GM21360 (cell line): ENCODE measurements at regions not wholly inside any gene's neighbourhood (a gene's known extent, or its start where the extent isn't known, plus 50 kb on each side); places are given as distances from the start of the nearest gene placed in this dataset.
A peak's percentile ranks its signal among the peaks of the same experiment; 100 is the strongest.

ENCODE experiments used
- ATAC-seq: cut with Tn5 transposase; IDR thresholded peaks from one replicate; pipeline ENCODE4 v1.9.1; 2021; ENCODE audit warnings: mild to moderate bottlenecking, moderate library complexity; ENCODE audit not compliant: unreplicated experiment

DNA sequence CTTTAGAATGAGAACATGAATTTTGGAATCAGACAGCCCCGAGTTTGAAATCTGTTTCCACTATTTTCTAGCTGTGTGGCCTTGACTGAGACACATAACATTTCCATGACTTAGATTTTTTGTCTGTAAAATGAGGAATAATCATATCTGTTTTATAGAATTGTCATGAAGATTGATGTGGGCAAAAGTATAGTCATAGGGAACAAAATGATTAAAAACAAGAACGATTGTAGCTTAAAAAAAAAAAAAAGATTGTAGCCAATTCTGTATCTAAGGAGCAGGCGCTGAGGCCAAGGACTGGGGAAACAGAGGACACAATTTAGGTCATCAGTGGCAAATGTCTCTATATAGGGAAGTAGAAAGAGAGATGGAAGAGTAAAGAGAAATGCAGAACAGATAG lies 201.6 kb upstream of the C1QTNF7 start:
- no peak for ATAC-seq

DNA sequence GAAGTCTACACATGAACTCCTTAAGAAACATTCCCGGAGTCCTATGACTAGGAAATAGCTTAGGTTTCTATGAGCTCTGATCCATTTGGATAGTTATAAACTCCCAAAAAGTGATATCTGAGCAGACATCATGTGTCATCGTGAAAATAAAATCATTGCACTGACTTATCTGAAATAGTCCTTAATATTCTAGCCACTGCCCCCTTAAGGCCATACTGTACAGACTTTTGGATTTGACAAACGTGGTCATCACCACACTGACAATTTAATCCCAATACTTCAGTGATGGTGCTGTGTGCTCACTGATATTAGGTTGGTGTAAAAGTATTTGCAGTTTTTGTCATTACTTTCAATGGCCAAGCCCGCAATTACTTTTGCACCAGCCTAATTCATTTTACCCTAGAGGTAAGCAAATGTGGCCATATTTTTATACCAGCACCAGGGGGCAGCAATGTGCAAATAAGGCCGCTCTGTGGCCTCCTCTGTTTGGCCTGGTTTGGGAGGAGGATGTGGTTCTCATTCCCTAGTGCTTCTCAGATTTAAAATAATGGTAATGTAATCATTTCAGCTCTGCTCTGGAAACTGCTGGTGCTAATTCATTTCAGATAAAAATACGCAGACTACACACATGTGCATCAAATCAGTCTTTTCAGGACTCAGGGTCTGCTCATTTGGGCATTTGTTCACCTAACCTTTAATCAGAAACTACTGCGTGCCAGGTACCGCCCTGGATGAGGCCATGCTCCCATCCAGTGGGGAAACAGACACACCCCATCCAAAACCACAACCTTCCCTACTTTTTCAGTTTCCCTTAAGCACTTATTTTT lies 196.4 kb upstream of the C1QTNF7 start:
- ATAC-seq = peak; percentile 82

DNA sequence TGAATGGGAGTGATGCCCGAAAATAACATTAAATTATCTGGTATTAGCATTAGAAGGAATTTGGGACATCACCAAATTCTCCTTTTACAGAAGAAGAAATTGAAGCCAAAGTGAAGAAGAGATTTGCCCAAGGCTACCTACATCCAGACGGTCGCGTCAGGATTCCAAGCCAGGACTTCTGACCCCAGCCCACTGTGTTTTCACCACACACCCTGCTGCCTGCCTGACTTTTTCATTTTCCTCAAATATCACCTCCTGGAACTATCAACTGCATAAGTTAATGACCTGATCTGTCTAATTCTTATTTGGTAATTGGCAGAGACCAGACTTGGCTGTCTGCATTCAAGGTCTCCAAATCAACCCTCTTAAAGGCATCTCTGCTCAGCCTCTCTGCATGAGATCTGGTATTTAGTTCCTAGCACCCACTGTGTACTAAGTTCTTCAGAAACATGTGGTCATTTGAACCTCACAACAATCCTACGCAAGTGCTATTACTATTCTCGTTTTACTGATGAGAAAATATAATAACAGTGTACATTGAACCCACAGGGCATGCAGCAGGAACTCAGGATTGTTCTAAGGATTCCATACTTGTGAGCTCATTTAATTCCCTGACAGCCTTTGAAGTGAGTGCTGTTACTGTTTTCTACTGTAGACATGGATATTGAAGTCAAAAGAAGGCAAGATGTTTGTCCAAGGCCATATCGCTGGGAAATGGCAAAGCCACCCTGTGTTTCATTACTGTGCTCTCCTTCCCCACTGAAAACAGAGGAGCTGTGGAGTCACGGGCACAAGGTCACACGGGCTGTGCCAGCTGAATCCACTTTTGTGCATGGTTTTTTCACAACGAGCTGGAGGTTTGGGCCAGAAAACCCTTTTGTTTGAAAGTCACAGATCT lies 195.2 kb upstream of the C1QTNF7 start:
- ATAC-seq = no peak

DNA sequence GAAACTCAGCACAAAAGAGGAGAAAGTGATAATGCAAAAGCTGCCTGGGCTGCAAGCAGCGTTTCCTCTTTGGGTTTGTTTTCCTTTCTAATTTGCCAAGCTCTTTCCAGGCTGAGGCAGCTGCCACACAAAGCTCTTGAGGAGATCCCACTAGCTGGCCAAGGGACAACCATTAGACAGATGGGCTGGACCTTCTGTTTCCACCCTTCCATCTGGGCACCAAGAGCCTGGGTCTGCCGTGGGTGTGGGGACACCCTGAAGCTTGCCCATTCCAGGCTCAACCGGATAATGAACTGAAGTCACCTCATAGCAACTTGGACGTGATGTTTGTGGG lies 194.6 kb upstream of the C1QTNF7 start:
- no peak for ATAC-seq

DNA sequence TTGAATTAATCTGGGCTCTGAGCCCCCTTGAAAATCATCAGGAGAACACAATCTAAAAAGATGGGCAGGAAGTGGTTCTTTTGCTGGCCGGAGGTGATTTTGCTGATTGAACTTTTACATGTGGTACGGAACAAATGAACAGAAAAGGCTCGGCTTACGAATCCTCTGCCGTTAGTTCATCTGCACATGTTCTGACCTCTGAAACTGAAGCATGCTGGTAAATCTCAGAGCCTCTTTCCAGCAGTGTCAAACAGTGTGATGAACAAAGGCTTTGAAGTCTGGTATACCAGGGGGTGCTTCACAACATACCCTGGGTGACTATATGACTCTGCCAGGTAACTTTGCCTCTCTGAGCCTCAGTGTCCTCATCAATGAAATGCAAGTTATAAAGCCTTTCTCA lies 194.2 kb upstream of the C1QTNF7 start:
- ATAC-seq = no peak

DNA sequence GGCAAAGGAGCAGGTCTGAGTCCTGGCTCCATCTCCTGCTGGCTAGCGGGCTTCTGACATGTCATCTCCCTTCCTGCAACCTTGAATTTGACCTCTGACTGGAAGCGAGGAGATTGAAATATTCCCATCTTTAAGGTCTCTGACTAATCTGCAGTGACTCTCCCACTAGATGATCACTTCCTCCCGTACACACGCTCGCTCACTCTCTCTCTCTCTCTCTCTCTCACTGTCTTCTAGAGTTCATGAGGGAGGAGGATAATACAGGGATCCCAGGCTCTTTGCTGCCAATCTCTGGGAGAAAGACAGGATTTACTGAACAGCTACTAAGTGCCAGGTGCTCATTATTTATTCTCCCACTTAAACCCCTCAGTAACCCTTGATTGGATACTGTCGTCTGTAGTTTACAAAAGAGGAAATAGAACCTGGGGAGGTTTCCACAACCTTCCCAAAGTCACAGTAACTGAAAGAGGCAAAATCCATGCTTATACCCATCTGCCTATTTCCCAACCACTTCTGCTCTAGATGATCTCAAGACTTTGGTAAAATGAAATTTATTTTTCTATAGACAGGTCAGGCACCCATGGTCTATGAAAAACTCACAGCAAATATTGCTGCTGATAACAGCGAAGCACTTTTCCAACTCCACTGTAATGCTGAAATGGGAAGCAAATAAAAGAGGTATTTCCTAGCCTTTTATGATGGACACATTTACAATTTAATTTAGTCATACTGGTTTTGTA lies 193.5 kb upstream of the C1QTNF7 start:
- ATAC-seq = no peak

DNA sequence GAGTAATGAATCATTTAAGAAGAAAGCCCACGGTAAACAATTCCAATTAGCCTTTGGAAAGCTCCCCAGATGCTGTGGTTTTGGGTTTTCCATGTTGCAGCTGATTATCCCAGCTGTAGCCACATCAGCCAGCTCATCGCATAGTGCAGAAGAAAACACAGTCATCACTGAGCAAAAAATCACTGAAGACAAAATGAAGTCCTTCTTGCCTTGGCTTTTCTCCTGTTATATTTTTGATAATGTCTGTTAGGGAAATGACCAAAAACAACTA lies 193.0 kb upstream of the C1QTNF7 start:
- ATAC-seq = no peak

DNA sequence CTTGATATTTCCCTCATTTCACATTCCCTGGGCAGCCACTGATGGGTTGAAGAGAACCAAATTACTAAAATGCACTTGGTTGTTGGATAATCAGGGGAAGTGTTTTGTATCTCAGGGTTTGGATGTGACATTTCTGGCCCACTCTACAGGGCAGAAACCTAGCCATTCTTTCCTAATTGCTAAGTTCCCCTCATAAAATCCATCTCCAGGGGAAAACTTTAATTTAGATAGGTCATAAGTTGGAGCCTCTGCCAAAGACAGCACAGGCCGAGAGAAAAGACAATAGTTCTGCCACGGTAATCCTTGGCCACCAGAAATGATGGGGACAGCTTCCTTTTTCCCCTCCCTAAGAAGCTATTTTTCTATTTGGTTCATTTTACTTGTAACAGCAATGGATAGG lies 192.7 kb upstream of the C1QTNF7 start:
- ATAC-seq = no peak

DNA sequence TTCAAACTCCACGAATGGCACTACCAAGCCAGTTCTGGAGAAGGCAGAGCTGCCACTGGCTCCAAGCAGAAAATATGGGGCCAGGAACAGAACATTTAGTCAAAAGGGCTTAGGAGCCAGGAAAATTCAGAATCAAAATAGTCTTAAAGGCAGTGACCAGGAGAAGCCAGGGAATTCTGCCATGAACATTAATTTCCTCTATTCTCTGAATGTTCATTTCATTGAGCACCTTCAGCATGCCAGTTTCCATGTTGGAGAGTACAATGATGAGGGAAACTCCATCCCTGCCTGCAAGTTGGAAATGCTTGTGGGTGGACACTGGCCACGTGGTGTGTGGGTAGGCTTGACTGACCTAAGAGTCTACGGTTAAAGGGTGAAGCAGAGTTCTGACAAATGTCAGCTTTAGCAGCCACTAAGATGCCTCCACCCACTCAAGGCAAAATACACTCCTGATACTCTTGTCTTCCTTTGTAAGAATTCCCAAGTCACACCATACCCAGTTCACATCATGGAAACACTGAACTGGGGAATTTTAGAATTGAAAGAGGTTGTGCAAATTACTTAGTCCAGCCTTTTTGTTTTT lies 190.1 kb upstream of the C1QTNF7 start:
- no peak for ATAC-seq

DNA sequence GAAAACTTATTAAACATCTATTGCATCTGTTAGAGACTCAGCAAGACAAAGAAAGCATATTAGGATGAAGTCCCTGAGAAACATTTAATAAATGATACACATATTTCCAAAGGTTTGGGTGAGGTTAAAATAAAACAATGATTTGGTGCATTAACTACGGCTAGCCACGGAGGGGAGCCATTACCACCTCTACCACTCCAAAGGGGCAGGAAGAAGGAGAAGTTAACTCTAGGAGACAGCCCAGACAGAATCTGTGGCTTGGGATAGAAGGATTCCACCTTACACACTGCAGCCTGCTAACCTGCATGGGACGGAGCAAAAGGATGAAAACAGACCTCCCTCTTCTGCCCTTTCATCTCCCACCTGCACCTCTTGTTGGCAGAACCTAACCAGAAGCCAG lies 189.1 kb upstream of the C1QTNF7 start:
- peak; percentile 65 for ATAC-seq

DNA sequence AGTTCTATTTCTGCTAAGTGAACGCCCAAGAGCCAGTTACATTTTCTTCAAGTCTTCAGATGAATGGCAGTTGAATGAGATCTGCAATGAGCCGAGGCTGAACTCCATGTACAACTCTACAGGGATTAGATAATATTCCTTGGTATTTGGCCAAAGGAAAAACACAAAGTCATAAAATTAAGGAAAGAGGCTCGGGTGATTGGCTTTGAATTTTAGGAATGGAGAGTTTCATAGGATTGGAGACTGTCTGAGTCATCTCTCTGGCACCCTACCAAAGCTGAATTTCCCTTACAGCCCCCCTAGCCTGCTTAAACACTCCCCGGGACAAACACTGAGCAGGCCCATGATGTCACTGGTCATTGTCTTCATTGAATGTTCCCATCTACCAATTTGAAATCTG lies 188.0 kb upstream of the C1QTNF7 start:
- no peak for ATAC-seq

DNA sequence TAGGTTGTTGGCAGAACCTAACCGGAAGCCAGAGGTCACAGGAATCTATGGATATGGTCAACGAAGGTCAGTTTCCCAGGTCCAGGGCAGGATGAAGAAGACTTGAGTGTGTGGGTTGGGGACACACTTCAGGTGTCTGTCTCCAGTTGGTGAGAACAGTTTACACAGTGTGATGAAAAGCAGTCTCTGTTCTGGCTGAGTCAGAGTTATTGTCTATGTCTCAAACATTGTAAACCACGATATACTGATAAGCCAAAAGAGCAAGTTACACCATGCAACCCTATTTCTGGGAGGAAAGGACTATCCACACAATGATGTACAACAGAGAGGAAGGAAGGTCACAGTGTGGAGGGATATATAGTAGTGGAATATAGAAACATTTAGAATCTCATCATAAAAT lies 187.1 kb upstream of the C1QTNF7 start:
- ATAC-seq = no peak

DNA sequence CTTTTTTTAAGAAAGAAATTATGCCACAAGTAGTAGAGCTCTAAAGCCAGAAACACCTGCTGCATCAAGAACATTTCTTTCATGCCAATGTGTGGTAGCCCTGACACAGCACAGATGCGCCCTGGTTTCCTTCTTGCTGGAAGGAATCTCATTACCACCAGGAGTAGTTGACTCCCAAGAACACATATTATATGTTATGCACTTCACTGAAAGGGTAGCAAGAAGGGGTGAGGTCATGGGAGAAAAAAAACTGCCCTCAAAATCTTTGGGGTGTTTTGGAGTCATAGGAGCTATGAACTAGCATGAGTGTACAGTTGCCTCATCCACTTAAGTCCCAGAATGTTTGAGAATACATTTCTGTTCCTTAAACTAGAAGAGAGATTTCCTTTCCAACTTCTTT lies 185.8 kb upstream of the C1QTNF7 start:
- no peak for ATAC-seq

DNA sequence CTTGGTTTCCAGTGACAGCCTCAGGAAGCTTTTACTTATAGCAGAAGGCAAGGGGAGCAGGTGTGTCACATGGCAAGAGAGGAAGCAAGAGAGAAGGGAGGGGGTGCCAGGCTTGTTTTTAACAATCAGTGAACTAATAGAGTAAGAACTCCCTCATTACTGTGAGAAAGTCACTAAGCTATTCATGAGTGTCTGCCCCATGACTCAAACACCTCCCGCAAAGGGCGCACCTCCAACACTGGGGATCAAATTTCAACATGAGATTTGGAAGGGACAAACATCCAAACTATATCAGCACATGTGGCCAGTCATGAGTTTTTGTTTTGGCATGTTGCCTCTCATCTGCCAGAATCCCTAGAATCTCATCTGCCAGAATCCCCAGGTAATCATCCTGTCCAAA lies 183.5 kb upstream of the C1QTNF7 start:
- ATAC-seq = no peak

DNA sequence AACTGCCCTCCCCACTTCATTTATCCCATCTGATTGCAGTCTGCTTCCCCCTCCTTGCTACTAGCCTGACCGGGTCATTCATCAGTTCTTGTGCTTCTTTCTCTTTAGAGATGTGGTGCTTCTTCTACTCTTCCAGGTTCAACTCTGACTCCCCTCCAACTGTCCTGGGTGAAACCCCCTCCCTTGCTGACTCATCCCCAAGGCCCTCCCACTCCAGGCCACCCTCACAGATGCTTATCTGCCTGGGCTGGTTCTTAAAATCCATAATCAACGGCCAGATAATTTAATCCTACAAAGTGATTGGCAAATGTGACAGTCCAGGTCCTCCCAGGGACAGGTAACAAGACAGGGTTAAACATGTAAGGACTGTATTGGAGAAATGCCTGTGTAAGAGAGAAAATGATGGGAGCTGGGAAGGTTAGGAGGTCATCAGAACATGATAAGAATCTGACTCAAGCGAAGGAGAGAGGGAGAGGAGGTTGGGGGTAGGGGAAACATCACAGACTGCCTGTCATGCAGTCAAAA lies 182.8 kb upstream of the C1QTNF7 start:
- ATAC-seq = no peak

DNA sequence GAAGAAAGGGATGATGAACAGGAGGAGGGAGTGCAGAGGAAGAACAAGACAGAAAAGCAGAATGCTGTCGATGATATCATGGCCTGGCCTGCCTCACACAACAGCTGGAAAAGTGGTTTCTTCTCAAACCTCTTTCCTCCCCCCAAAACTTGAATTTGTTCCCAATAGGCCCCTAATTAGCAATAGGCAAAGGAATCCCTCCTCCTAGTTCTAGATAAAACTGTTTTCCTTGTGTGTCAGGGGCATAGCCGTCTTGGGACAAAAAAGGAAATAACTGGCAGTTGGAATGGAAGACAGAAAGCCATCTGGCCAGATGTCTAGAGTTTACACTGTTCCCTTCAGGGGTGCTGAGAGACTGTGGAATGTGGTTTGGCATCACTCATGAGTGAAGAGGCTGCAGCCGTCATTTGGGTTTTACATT lies 177.8 kb upstream of the C1QTNF7 start:
- ATAC-seq = no peak

DNA sequence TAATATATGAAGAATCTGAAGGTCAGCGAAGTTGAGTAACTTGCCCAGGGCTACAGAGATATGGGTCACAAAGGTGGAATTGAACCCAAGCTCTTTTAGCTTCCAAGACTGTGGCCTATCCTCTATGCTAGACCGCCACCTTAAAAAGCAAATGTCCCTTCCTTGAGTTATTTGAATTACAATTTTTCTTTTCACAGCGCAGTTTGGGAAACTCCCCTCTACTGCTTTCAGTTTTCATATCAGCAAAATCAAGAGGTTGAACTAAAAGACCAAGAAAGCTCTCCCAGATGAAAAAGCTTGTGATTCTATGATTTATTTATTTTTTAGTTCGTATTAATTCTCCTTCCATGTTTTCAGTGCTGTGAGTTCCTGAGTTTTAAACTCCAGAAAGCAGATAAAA lies 174.5 kb upstream of the C1QTNF7 start:
- ATAC-seq = peak; percentile 96

DNA sequence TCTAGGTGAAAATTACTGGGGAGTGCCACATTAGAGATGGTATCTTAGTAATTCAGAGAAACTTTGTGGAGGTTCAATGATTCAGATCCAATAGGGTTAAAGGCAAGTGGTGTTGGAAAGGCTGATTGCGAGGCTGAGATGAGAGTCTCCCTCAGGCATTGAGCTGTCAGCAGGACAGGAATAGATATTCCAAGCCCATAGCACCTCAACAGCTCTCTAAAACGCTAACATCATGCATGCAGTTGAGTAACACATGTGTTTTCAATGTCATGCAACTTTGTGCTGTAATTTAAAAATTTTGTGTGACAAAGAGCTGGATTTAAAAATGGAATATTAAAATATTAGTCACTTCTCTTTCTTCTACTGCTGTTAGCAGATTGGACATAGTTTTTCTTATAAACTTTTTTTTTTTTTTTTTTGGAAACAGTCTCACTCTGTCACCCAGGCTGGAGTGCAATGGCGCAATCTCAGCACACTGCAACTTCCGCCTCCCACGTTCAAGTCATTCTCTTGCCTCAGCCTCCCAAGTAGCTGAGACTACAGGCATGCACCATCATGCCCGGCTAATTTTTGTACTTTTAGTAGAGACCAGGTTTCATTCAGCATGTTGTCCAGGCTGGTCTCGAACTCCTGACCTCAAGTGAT lies 173.5 kb upstream of the C1QTNF7 start:
- ATAC-seq = no peak

DNA sequence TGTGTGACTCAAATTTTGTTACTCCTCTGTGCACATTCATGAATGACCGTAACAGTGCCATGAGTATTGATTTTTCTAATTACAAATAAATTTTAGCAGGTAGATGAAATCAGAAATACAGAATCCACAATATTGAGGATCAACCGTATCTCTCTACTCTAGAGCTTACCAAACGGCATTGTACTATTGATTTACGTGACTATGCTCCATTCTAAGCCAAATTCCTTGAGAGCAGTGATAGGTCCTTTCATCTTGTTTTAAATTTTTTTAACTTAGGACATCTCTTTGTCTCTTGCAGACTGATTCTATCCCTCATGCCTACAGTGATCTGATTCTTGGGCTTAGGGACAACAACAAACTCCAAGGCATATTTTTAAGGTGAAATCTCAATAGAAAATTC lies 172.3 kb upstream of the C1QTNF7 start:
- ATAC-seq = no peak

DNA sequence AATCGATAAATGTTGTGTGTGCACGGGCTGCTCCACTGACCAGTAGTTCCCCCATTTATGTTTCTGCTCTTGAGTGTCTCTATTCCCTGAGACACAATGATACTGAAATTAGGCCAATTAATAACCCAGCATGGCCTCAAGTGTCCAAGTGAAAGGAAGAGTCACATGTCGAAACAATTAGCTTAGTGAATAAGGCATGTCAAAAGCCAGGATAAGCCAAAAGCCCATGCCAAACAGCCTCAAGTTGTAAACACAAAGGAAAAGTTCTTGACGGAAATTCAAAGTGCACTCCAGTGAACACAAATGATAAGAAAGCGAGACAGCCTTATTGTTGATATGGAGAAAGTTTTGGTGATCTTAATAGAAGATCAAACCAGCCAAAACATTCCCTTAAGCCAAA lies 167.1 kb upstream of the C1QTNF7 start:
- ATAC-seq = no peak

DNA sequence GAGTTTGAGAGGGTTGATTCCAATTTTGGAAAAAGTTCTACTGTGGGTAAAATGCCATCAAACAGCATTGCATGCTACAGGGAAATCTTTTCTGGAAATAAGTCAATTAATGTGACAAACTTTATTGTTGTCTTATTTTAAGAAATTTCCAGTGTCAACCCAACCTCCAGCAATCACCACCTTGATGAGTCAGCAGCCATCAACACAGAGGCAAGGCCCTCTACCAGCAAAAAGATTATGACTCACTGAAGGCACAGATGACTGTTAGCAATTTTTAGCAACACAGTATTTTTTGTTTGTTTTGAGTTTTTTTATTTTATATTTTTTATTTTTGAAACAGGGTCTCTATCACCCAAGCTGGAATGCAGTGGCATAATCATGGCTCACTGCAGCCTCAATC lies 165.4 kb upstream of the C1QTNF7 start:
- no peak for ATAC-seq
